BE2C (cell line): ENCODE measurements at regions not wholly inside any gene's neighbourhood (a gene's known extent, or its start where the extent isn't known, plus 50 kb on each side); places are given as distances from the start of the nearest gene placed in this dataset.

ENCODE experiments used
- DNase-seq: peaks from one replicate; pipeline ENCODE4 v3.0.0-alpha.2; 2020
- H3K27me3 ChIP-seq: fragments of 250-450 bp; sonication (Bioruptor Pico); 2 replicates; pipeline ENCODE4 v1.5.1; 2020; ENCODE audit warnings: mild to moderate bottlenecking
- H3K36me3 ChIP-seq: fragments of 250-450 bp; sonication (Bioruptor Pico); 2 replicates; pipeline ENCODE4 v1.5.1; 2020; ENCODE audit warnings: mild to moderate bottlenecking
- H3K4me1 ChIP-seq: fragments of 250-450 bp; sonication (Bioruptor Pico); 2 replicates; pipeline ENCODE4 v1.5.1; 2020
- H3K4me3 ChIP-seq: 2 replicates; pipeline ENCODE4 v1.5.1; 2011; ENCODE audit warnings: low read depth, low read length
- H3K9me3 ChIP-seq: fragments of 250-450 bp; sonication (Bioruptor Pico); 2 replicates; pipeline ENCODE4 v1.5.1; 2020
- TF ChIP-seq, protein P1 (sequence below): IDR thresholded peaks from 2 replicates; pipeline ENCODE4 v1.5.1; 2012; ENCODE audit warnings: mild to moderate bottlenecking, low read depth, low read length

DNA sequence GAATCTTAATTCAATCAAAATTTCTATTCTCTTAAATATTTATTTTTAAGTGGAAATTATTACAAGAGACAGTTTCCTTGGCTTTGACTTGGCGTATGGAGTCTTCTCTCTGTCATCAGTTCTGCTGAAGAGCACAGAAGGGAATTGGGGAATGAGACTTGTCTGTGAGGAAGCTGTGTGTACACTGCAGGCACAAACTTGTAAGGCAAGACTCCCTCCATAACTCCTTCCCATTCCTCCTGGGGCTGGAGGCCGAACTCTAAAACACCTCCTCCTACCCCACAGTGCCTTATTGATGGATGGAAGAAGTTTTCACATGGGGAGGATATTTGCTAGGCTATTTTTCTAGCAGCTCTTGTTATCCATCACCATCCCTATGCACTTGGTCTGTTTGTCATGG is 187.4 kb upstream of the ELL2 start:
- H3K4me1 ChIP-seq: no peaks in the 10 kb centered on the region
- TF ChIP-seq, protein P1, sequence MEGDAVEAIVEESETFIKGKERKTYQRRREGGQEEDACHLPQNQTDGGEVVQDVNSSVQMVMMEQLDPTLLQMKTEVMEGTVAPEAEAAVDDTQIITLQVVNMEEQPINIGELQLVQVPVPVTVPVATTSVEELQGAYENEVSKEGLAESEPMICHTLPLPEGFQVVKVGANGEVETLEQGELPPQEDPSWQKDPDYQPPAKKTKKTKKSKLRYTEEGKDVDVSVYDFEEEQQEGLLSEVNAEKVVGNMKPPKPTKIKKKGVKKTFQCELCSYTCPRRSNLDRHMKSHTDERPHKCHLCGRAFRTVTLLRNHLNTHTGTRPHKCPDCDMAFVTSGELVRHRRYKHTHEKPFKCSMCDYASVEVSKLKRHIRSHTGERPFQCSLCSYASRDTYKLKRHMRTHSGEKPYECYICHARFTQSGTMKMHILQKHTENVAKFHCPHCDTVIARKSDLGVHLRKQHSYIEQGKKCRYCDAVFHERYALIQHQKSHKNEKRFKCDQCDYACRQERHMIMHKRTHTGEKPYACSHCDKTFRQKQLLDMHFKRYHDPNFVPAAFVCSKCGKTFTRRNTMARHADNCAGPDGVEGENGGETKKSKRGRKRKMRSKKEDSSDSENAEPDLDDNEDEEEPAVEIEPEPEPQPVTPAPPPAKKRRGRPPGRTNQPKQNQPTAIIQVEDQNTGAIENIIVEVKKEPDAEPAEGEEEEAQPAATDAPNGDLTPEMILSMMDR: no peak

DNA sequence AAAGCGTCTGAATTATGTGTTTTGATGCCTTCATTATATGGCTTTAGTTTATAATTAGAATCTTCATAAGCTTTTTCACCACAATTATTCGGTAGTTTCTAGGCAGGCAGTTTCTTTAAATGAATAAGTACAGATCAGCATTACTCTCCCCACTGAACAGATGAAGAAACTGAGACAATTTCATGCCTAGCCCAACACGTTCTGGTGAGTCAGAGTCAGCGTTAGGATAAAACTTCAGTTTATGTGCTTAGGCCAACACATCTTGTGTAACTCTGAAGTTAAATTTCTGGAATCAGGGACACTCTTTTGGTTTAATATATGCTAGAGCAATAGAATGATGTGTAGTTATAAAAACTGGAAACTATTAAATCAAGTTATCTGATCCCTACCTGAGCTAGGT is 186.7 kb upstream of the ELL2 start:
- Histone ChIP-seq H3K9me3 (no peaks in the 10 kb centered on the region), H3K4me3 (no peak overlapping the region), H3K27me3 (no peaks in the 10 kb centered on the region), H3K4me1 (no peaks in the 10 kb centered on the region), H3K36me3 (no peaks in the 10 kb centered on the region)
- TF ChIP-seq, protein P1: no peak
- DNase-seq: no peak

More for the DNA sequence above, 187.4 kb upstream of the ELL2 start:
- H3K4me3 ChIP-seq: no peak overlapping the region
- H3K27me3 ChIP-seq: no peaks in the 10 kb centered on the region
- H3K9me3 ChIP-seq: no peaks in the 10 kb centered on the region
- no peak for DNase-seq
- H3K36me3 ChIP-seq: no peaks in the 10 kb centered on the region

DNA sequence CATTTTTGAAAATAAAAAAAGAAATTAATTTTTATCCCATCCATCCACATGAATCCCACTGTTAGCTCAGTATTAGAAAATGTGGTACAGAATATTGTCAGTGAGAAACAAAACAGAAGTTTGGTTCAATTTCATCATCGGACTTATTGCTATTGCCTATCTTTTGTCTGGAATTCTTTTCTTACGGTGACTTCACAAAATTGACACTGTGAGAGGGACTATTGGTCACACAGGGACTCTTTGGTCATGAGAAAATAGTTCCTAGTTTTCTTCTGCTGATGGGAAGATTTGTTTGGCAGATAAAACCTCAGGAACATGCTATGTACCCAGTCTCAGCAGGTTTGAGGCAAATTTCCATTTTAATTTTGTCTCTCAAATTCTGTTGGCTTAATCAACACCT is 186.2 kb upstream of the ELL2 start:
- H3K4me3 ChIP-seq: no peak overlapping the region
- H3K36me3 ChIP-seq: no peaks in the 10 kb centered on the region
- TF ChIP-seq, protein P1: no peak
- H3K27me3 ChIP-seq: no peaks in the 10 kb centered on the region
- DNase-seq: no peak
- H3K4me1 ChIP-seq: no peaks in the 10 kb centered on the region
- H3K9me3 ChIP-seq: no peaks in the 10 kb centered on the region

DNA sequence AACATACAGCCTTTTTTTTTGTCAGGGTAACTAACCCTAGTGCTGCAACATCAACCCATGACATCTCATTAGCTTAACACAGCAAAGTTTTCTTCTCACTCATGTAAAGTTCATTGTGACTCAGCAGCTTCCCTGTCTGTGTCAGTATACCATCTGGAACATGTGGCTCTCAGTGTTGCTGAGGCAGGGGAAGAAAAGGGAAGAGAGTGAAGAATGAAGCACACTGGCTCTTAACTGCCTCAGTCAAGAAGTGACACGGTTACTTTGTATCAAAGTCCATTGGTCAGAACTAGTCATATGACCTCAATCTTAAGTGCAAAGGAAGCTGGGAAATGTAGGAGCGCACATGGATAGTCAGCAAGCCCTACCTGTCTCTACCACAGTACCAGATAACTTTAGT is 185.0 kb upstream of the ELL2 start:
- H3K9me3 ChIP-seq: no peaks in the 10 kb centered on the region
- DNase-seq: no peak

DNA sequence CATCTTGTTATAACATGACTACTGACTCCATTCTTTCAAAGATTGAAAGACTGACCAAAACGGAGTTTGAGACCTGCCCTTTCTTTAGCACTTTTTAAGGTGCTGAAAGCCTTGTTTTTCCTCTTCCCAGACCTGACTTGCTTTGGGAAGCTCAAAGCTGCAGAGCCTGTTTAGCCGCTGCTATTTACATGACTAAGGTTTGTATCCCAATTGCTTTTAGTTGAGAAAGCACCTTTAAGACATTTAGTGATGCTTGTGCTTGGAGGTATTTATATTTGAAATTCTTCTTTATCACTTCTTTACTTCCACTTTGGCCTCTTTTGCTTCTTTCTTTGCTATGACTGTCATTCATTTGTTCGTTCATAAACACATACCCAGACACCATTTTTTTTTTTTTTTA is 182.6 kb upstream of the ELL2 start:
- Histone ChIP-seq H3K27me3 (no peaks in the 10 kb centered on the region), H3K4me3 (no peak overlapping the region), H3K9me3 (no peaks in the 10 kb centered on the region), H3K36me3 (no peaks in the 10 kb centered on the region), H3K4me1 (no peaks in the 10 kb centered on the region)
- DNase-seq: no peak
- TF ChIP-seq, protein P1: no peak

More for the DNA sequence above, 185.0 kb upstream of the ELL2 start:
- no peaks in the 10 kb centered on the region for H3K4me1 ChIP-seq
- TF ChIP-seq, protein P1: no peak
- H3K36me3 ChIP-seq: no peaks in the 10 kb centered on the region
- no peak overlapping the region for H3K4me3 ChIP-seq
- H3K27me3 ChIP-seq: no peaks in the 10 kb centered on the region

DNA sequence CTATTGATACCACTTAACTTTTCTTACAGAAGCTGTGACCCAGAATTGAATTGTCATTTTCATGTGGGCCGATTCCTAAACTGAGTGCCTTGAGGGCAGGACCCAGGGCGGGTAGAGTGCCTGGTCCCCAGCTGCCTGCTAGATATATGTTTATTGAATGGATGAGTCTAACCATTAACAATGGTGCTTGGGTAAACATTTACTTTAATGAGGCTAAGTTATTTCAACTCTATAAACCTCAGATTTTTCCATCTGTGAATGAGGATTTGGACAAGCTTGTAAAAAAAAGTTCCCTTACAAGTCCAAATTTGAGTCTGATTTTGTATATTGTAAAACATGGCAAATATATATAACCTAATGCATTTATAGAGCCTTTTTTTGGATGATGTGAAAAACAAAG is 181.8 kb upstream of the ELL2 start:
- no peaks in the 10 kb centered on the region for H3K36me3 ChIP-seq
- TF ChIP-seq, protein P1: no peak
- H3K4me1 ChIP-seq: no peaks in the 10 kb centered on the region
- no peak for DNase-seq
- no peak overlapping the region for H3K4me3 ChIP-seq
- no peaks in the 10 kb centered on the region for H3K9me3 ChIP-seq
- H3K27me3 ChIP-seq: no peaks in the 10 kb centered on the region
